ENCODE measurements at regions not wholly inside any gene's neighbourhood (a gene's known extent, or its start where the extent isn't known, plus 50 kb on each side); places are given as distances from the start of the nearest gene placed in this dataset.

DNA sequence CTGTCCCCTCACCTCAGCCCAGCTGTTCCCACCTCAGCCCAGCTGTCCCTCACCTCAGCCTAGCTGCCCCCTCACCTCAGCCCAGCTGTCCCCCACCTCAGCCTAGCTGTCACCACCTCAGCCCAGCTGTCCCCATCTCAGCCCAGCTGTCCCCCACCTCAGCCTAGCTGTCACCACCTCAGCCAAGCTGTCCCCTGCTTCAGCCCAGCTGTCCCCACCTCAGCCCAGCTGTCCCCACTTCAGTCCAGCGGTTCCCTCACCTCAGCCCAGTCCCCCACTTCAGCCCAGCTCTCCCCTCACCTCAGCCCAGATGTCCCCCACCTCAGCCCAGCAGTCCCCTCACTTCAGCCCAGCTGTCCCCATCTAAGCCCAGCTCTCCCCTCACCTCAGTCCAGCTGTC lies 88.4 kb upstream of the CSF3R start:
- no peaks in the 10 kb centered on the region for H3K4me1 ChIP-seq
- no peaks in the 10 kb centered on the region for H3K9me3 ChIP-seq
- no peak overlapping the region for H3K27ac ChIP-seq
- no peaks in the 10 kb centered on the region for H3K36me3 ChIP-seq
- intact Hi-C loops (cut with DNase I; ENCODE audit: low total_unique reads), result no loop called here
- H3K4me3 ChIP-seq, result no peak overlapping the region
- TF ChIP-seq POLR2A (IDR thresholded peaks at IDR 0.05), result no peak
- TF ChIP-seq, protein P1, sequence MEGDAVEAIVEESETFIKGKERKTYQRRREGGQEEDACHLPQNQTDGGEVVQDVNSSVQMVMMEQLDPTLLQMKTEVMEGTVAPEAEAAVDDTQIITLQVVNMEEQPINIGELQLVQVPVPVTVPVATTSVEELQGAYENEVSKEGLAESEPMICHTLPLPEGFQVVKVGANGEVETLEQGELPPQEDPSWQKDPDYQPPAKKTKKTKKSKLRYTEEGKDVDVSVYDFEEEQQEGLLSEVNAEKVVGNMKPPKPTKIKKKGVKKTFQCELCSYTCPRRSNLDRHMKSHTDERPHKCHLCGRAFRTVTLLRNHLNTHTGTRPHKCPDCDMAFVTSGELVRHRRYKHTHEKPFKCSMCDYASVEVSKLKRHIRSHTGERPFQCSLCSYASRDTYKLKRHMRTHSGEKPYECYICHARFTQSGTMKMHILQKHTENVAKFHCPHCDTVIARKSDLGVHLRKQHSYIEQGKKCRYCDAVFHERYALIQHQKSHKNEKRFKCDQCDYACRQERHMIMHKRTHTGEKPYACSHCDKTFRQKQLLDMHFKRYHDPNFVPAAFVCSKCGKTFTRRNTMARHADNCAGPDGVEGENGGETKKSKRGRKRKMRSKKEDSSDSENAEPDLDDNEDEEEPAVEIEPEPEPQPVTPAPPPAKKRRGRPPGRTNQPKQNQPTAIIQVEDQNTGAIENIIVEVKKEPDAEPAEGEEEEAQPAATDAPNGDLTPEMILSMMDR (IDR thresholded peaks at IDR 0.05 in 4 of 5, conservative IDR thresholded peaks at IDR 0.05 in 1 of 5), result no peak
- no peak for ATAC-seq
- in situ Hi-C loops (cut with MboI; ENCODE audit: low sequenced_read_pairs in 4 of 4), result loop anchor here in 3 of 4 donors (10.0 to 25.0 kb wide), 2 partner anchors 864 to 866 kb away; no protein-coding TSS in a partner anchor
- H3K27me3 ChIP-seq, result peaks cover 3 to 29% (median 16%) of the 10 kb centered on the region in 3 donors
- DNase-seq, result no peak

DNA sequence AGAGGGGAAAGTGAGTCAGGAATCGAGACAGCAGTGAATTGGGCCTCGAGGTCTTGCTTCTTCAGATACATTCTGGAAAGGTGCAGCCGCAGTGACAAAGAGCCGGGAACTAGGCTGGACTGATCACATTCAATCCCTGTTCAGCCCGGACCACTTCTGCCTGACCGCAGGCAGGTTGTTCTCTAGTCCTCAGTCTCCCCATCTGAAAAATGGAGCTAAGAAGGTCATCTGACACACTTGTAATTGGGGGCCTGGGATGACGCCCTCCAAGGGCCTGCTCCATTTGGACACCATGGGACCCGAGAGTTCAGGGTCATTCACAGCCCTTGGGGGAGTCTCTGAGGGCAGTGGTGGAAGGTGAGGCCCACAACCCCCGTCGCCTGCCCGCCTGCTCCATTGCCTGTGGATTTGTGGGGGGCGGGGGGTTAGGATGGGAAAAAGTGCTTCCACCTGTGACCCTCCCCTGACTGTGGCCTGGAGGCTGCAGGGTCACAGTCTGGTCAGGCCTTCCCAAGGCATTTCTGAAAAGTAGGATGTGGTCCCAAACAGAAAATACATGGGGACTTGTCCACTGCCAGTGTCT lies 87.9 kb upstream of the CSF3R start:
- peaks cover 3 to 25% (median 17%) of the 10 kb centered on the region in 3 donors for H3K27me3 ChIP-seq
- ATAC-seq (no peak), DNase-seq (no peak)
- in situ Hi-C loops (cut with MboI; ENCODE audit: low sequenced_read_pairs in 4 of 4) (loop anchor here in 3 of 4 donors (10.0 to 25.0 kb wide), 2 partner anchors 864 to 867 kb away; no protein-coding TSS in a partner anchor), intact Hi-C loops (cut with DNase I; ENCODE audit: low total_unique reads) (no loop called here)
- no peak for TF ChIP-seq POLR2A (IDR thresholded peaks at IDR 0.05)
- H3K9me3 ChIP-seq, result no peaks in the 10 kb centered on the region
- no peaks in the 10 kb centered on the region for H3K4me1 ChIP-seq
- H3K4me3 ChIP-seq, result no peak overlapping the region
- no peak overlapping the region for H3K27ac ChIP-seq
- H3K36me3 ChIP-seq, result no peaks in the 10 kb centered on the region

GRCh38 chr1:36570006-36570405 lies 87.3 kb upstream of the CSF3R start:
- in situ Hi-C loops (cut with MboI; ENCODE audit: low sequenced_read_pairs in 4 of 4), result loop anchor here in 3 of 4 donors (10.0 to 25.0 kb wide), 2 partner anchors 865 to 867 kb away; no protein-coding TSS in a partner anchor
- intact Hi-C loops (cut with DNase I; ENCODE audit: low total_unique reads), result no loop called here

GRCh38 chr1:36567601-36568341 lies 85.1 kb upstream of the CSF3R start:
- peaks cover 5 to 18% (median 7%) of the 10 kb centered on the region in 3 donors for H3K27me3 ChIP-seq
- in situ Hi-C loops (cut with MboI; ENCODE audit: low sequenced_read_pairs in 4 of 4), result loop anchor here in 1 of 4 donors (25.0 kb wide), 1 partner anchor 870 kb away; no protein-coding TSS in a partner anchor

More at GRCh38 chr1:36570006-36570405, 87.3 kb upstream of the CSF3R start:
- Histone ChIP-seq H3K27ac (no peak overlapping the region), H3K27me3 (peaks cover 3 to 25% (median 20%) of the 10 kb centered on the region in 3 donors), H3K4me3 (no peak overlapping the region), H3K36me3 (no peaks in the 10 kb centered on the region), H3K4me1 (no peaks in the 10 kb centered on the region), H3K9me3 (no peaks in the 10 kb centered on the region)
- no peak for DNase-seq
- TF ChIP-seq, protein P1 (IDR thresholded peaks at IDR 0.05 in 4 of 5, conservative IDR thresholded peaks at IDR 0.05 in 1 of 5), result no peak
- TF ChIP-seq POLR2A (IDR thresholded peaks at IDR 0.05), result no peak
- no peak for ATAC-seq

More at GRCh38 chr1:36567601-36568341, 85.1 kb upstream of the CSF3R start:
- DNase-seq (no peak), ATAC-seq (no peak)
- Histone ChIP-seq H3K9me3 (no peaks in the 10 kb centered on the region), H3K27ac (no peak overlapping the region), H3K4me3 (no peak overlapping the region), H3K4me1 (no peaks in the 10 kb centered on the region), H3K36me3 (no peaks in the 10 kb centered on the region)
- TF ChIP-seq, protein P1 (IDR thresholded peaks at IDR 0.05 in 4 of 5, conservative IDR thresholded peaks at IDR 0.05 in 1 of 5), result no peak
- TF ChIP-seq POLR2A (IDR thresholded peaks at IDR 0.05), result no peak
- intact Hi-C loops (cut with DNase I; ENCODE audit: low total_unique reads), result no loop called here

All from gastrocnemius medialis (tissue), 4 donors.